CD4-positive, alpha-beta T cell (primary cell): ENCODE measurements at regions not wholly inside any gene's neighbourhood (a gene's known extent, or its start where the extent isn't known, plus 50 kb on each side); places are given as distances from the start of the nearest gene placed in this dataset.

ENCODE experiments used
- ATAC-seq: fragments of 200-7000 bp; cut with Tn5 transposase; one replicate; pipeline ENCODE4 v1.10.0; 2022; ENCODE audit warnings: mild to moderate bottlenecking; ENCODE audit not compliant: poor library complexity
- CTCF ChIA-PET: fragments of 350-600 bp; sonication (Branson Sonifier 250); formaldehyde crosslinking; loops from one replicate; lab custom pipeline; 2021; ENCODE audit warnings: antibody characterized with exemption, inconsistent platforms; lab: Charles Lee
- POLR2A ChIA-PET: fragments of 350-600 bp; sonication (Branson Sonifier 250); formaldehyde crosslinking; loops from one replicate; lab custom pipeline; 2021; ENCODE audit warnings: antibody characterized with exemption, inconsistent platforms; lab: Charles Lee
- DNase-seq, 14 experiments: peaks; one replicate each; pipeline ENCODE4 v3.0.0-alpha.2; 2013 to 2020; ENCODE audit warnings: mixed read lengths in 2 of 14
- H3K27ac ChIP-seq, 2 donors: one replicate each; pipeline versions ENCODE4 v1.5.1 to v1.7.0; 2013; ENCODE audit warnings: low read length in 2 of 2, low read depth in 1 of 2, mild to moderate bottlenecking in 1 of 2
- H3K27me3 ChIP-seq, 2 experiments: 1 replicate in 1 of 2; 2 replicates in 1 of 2; pipeline versions ENCODE4 v1.6.1 to v1.7.0; 2013; ENCODE audit warnings: low read length in 2 of 2, control low read depth in 1 of 2, mild to moderate bottlenecking in 1 of 2, moderate library complexity in 1 of 2; ENCODE audit not compliant: insufficient read depth in 2 of 2, control insufficient read depth in 1 of 2
- H3K36me3 ChIP-seq: one replicate; pipeline ENCODE4 v1.6.1; 2013; ENCODE audit warnings: low read length, control low read depth; ENCODE audit not compliant: insufficient read depth
- H3K4me1 ChIP-seq: one replicate; pipeline ENCODE4 v1.6.1; 2013; ENCODE audit warnings: low read length, control low read depth; ENCODE audit not compliant: insufficient read depth
- H3K4me3 ChIP-seq: one replicate; pipeline ENCODE4 v1.5.1; 2013; ENCODE audit warnings: mild to moderate bottlenecking, low read length, moderate library complexity
- H3K9me3 ChIP-seq, 2 experiments: 1 replicate in 1 of 2; 2 replicates in 1 of 2; pipeline versions ENCODE4 v1.6.1 to v1.7.0; 2013; ENCODE audit warnings: low read length in 2 of 2, mild to moderate bottlenecking in 2 of 2, control low read depth in 1 of 2, moderate library complexity in 1 of 2; ENCODE audit not compliant: control insufficient read depth in 1 of 2, insufficient read depth in 1 of 2
- H3K27ac Mint-ChIP-seq: one replicate; pipeline ENCODE4 v1.8.0; 2020; ENCODE audit warnings: mixed read lengths
- H3K27me3 Mint-ChIP-seq: one replicate; pipeline ENCODE4 v1.8.0; 2021; ENCODE audit warnings: mixed read lengths
- H3K36me3 Mint-ChIP-seq: one replicate; pipeline ENCODE4 v1.8.0; 2021; ENCODE audit warnings: low read depth, mixed read lengths
- H3K4me1 Mint-ChIP-seq: one replicate; pipeline ENCODE4 v1.8.0; 2021; ENCODE audit warnings: low read depth, mixed read lengths
- H3K4me3 Mint-ChIP-seq: one replicate; pipeline ENCODE4 v1.8.0; 2020; ENCODE audit warnings: mild to moderate bottlenecking, mixed read lengths
- H3K9me3 Mint-ChIP-seq: one replicate; pipeline ENCODE4 v1.8.0; 2020; ENCODE audit warnings: mixed read lengths
- CTCF ChIP-seq: fragments of 200-600 bp; IDR thresholded peaks from one replicate; pipeline ENCODE4 v1.8.0; 2022; ENCODE audit warnings: antibody characterized with exemption, mild to moderate bottlenecking
- intact Hi-C, 2 experiments: fragments of 100-400 bp; cut with DNase I in 1 of 2; cut with micrococcal nuclease in 1 of 2; formaldehyde crosslinking; loops; one replicate each; pipeline versions ENCODE4 v1.15.1 to v1.9.0; 2023 to 2025; cut with DNase I, micrococcal nuclease

DNA sequence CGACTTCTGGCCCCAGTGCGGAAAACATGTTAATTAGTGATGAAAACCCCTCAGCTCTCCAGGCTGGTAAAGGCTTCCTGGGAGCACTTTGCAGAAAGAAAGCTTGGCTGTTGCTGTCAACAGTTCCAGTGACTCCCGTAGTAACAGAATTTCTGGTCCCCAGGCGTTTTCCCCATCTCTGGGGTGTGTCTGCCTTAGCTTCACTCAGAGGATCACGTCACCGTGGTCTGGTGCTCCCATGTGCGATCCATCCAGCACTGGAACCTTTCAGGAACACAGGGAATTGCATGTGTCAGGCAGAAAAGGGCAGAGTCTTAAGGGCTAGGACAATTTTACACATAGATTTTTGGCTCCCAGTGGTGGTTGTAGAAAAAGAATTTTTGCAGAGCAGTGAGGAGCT, 470.4 kb upstream of the USP24 start:
- no peaks in the 10 kb centered on the region for H3K27me3 ChIP-seq
- H3K27me3 Mint-ChIP-seq: peaks cover 28% of the 10 kb centered on the region
- H3K36me3 Mint-ChIP-seq: no peaks in the 10 kb centered on the region
- no peak for DNase-seq
- no peak overlapping the region for H3K4me3 Mint-ChIP-seq
- no peak for ATAC-seq
- H3K36me3 ChIP-seq: no peaks in the 10 kb centered on the region
- H3K9me3 Mint-ChIP-seq: no peaks in the 10 kb centered on the region
- intact Hi-C loops: no loop called here
- ChIA-PET POLR2A (no interaction called here), CTCF (no interaction called here)
- no peak overlapping the region for H3K4me3 ChIP-seq
- no peaks in the 10 kb centered on the region for H3K4me1 Mint-ChIP-seq
- H3K9me3 ChIP-seq: no peaks in the 10 kb centered on the region
- no peak overlapping the region for H3K27ac ChIP-seq
- H3K4me1 ChIP-seq: no peaks in the 10 kb centered on the region
- no peak overlapping the region for H3K27ac Mint-ChIP-seq
- no peak for TF ChIP-seq CTCF

DNA sequence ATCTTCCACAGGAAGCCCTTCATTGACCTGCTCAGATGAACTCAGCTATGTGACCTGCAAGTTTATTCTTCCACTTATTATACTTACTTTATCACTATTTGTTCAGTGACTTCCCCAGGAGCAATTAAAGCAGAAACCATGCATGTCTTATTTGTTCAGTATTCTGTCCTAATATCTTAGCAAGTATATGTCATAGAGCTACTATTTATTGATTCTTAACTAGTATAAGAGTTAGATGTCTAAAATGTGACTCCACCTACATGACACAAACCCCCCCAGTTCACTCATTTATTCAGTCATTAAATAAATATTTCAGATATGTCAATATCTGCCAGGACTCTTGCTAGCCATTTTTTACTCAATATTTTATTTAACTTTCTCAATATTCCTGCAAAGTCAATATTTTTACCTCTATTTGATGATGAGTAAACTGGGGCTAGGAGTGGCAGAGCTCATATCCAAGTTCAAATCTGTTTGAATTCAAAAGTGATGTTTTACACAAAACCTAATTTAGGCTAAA, 469.0 kb upstream of the USP24 start:
- DNase-seq (no peak), ATAC-seq (no peak)
- no peaks in the 10 kb centered on the region for H3K4me1 ChIP-seq
- ChIA-PET CTCF (no interaction called here), POLR2A (no interaction called here)
- intact Hi-C loops: no loop called here
- Mint-ChIP-seq H3K9me3 (no peaks in the 10 kb centered on the region), H3K27me3 (peaks cover 22% of the 10 kb centered on the region), H3K4me3 (no peak overlapping the region), H3K27ac (no peak overlapping the region), H3K4me1 (no peaks in the 10 kb centered on the region), H3K36me3 (no peaks in the 10 kb centered on the region)
- no peaks in the 10 kb centered on the region for H3K9me3 ChIP-seq
- no peak overlapping the region for H3K27ac ChIP-seq
- H3K4me3 ChIP-seq: no peak overlapping the region
- H3K27me3 ChIP-seq: no peaks in the 10 kb centered on the region
- TF ChIP-seq CTCF: no peak
- no peaks in the 10 kb centered on the region for H3K36me3 ChIP-seq

GRCh38 chr1:55682198-55682597, 467.0 kb upstream of the USP24 start:
- no peaks in the 10 kb centered on the region for H3K27me3 ChIP-seq
- H3K4me1 ChIP-seq: no peaks in the 10 kb centered on the region
- Mint-ChIP-seq H3K9me3 (no peaks in the 10 kb centered on the region), H3K27ac (no peak overlapping the region), H3K36me3 (no peaks in the 10 kb centered on the region), H3K4me1 (no peaks in the 10 kb centered on the region), H3K4me3 (no peak overlapping the region), H3K27me3 (peaks cover 26% of the 10 kb centered on the region)
- H3K27ac ChIP-seq: no peak overlapping the region
- no peak for DNase-seq
- no peak overlapping the region for H3K4me3 ChIP-seq
- ChIA-PET POLR2A (no interaction called here), CTCF (no interaction called here)
- H3K9me3 ChIP-seq: no peaks in the 10 kb centered on the region
- TF ChIP-seq CTCF: no peak
- intact Hi-C loops: no loop called here
- ATAC-seq: no peak
- no peaks in the 10 kb centered on the region for H3K36me3 ChIP-seq
